ENCODE measurements at regions not wholly inside any gene's neighbourhood (a gene's known extent, or its start where the extent isn't known, plus 50 kb on each side); places are given as distances from the start of the nearest gene placed in this dataset.

- DNase-seq: no peak
These were observed 1106.2 kb upstream of the GJE1 start for GRCh38 chr6:141026504-141026903.

GRCh38 chr6:141024526-141024925, 1108.2 kb upstream of the GJE1 start:
- DNase-seq: no peak

DNA sequence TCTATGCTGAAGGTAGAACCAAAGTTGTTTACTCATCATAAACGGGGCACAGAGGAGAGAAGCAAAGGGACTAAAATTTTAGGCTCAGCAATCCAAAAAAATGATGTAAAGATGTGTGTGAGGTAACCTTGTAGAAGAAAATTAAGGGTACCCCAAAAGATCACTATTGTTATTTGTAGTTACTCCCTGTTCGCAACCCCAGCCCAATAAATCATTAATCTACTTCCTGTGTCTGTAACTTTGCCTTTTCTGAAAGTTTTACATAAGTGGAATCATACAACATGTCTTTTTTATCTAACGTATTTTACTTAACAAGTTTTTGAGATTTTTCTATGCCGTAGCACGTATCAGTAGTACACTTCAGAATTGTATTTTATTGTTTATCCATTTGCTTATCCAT, 1114.8 kb upstream of the GJE1 start:
- DNase-seq: no peak

GRCh38 chr6:141000917-141001316, 1131.8 kb upstream of the GJE1 start:
- no peak for DNase-seq

- DNase-seq: no peak
These were observed 1139.2 kb upstream of the GJE1 start for GRCh38 chr6:140993515-140993914.

DNA sequence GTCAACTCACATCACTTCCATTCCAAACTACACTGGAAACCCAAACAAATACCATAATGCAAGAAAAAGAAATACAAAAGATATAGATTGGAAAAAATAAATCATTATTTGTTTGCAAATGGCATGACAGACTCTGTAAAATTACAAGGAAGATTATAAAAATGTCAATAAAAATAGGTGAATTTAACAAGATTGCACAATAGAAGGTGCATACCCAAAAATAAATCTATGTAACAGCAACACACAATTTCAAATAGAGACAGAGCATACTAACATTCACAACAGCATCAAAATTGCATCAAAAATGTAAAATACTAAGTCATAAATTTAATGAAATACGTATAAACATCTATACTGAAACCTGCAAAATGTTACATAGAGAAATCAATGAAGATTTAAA, 1140.0 kb upstream of the GJE1 start:
- no peak for DNase-seq

DNA sequence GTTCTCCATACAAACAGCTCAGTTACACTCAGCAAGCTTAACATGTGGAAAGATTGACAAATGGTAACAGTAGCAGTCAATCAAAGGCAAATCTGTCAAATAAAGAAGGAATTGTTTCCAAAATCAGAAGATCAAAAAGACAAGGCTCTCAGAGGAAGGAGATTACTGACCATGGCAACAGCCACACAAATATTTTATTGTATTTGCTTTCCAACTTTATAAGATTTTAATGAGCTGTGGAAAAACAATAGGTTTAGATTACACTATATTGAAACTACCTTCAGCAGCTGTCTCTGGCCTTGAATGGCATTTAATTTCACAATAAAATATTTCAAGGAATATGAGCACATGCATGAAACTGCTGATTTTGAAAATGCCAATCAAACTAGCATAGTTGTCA, 1143.9 kb upstream of the GJE1 start:
- DNase-seq: no peak

- no peak for DNase-seq
These were observed 1145.2 kb upstream of the GJE1 start for GRCh38 chr6:140987364-140988155.

- DNase-seq: no peak
These were observed 1146.9 kb upstream of the GJE1 start for GRCh38 chr6:140985679-140986275.

DNA sequence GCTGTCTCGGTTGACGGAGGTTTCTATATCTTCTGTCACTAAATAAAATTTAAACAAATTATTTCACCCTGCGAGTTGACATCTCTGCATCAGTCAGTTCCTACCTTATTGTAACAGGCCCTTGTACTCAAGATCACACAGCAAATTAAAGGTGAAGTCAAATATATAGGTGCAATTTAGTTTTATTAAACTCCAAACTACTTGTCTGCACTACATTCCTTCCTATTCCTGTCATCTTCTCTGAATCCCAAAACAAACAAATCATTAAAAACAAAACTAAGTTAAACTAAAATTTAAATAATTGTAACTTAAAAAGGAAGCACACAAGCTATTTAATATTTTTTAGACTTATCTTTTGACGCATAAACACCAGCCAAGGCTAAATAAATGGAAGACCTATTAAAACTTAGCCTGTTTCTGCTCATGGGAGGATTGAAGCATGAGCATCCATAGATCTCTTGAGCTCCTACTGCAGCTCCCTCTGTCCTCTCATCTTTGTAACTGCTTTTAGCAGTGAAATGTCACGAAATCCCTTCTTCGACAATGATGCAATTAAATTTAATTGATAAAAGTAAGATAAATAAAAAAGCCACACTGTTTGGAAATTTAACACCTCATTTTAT, 1152.3 kb upstream of the GJE1 start:
- DNase-seq: no peak

GRCh38 chr6:140979642-140980091, 1153.1 kb upstream of the GJE1 start:
- no peak for DNase-seq

GRCh38 chr6:140977403-140977802, 1155.3 kb upstream of the GJE1 start:
- DNase-seq: no peak

- DNase-seq: no peak
These were observed 1155.9 kb upstream of the GJE1 start for GRCh38 chr6:140976806-140977205.

GRCh38 chr6:140970485-140970884, 1162.2 kb upstream of the GJE1 start:
- peak; percentile 73 for DNase-seq

GRCh38 chr6:140968062-140968461, 1164.7 kb upstream of the GJE1 start:
- DNase-seq: no peak

DNA sequence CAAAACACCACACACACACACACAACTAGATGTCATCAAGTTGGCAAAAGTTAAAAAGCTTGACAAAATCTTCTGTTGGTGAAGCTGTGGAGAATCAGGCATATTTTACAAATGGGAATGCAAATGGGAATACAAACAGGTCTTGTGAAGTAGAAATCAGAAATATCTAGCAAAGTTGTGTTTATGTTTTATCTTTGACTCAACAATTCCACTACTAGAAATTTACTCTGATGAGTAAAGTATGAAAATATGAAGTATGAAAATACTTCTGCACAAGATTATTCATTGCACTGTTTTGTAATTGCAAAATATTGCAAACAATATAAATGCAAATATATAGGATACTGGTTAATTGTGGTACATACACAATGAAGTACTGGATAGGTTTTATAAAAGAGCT, 1166.0 kb upstream of the GJE1 start:
- DNase-seq: no peak

DNA sequence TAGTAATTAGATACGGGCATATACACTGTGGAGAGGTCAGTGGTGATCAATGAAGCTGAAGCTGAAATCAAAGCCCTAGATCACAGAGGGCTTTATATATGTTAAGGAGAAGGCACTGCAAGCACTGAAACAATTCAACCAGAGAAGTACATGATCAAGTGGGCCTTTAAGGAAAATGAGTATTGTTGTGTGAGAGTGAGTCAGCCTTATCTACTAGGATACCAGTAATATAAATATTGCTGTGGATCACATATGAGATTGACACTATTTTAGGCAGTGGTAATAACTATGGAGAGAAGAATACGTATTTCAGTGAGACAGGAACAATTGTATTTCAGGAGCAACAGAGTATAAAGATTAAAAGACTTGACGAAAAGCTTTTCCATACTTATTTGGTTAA, 1172.2 kb upstream of the GJE1 start:
- no peak for DNase-seq

GRCh38 chr6:140957386-140957785, 1175.3 kb upstream of the GJE1 start:
- no peak for DNase-seq

DNA sequence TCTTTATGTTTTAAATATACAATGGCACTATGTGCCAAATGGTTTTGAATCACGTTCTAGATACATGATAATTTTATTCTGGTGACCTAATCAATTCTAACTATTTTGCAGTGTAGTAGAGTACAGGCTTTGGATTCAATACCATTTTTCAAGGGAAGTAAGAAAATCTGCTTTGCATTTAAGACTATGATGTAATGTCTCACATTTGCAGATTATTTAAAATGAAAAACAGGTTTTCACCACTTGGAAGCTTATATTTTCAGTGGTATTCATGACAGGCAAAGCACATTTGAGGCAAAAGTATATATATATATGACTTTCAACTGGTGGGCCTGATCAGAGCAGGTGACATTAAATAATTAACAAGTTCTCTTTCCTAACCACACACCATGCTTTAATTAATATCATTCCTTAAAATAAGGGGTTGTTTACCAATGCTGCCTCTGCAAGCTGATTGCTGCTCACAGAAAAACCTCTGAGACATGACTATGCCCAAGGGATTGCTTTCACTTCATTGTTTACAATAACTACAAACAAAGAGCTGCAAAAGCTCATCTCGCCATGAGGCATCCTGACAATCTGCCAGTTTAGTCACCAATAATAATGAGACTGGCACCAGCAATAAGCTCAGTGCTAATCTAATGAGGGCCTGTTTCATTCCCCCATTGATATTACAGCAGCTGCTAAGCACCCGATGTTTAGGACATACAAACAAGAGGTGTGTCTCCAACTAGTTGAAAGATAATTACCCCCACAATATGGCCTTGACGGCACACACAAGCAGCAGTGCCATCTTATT, 1176.0 kb upstream of the GJE1 start:
- no peak for DNase-seq

GRCh38 chr6:140940251-140940925, 1192.3 kb upstream of the GJE1 start:
- DNase-seq: no peak

GRCh38 chr6:140932909-140933308, 1199.8 kb upstream of the GJE1 start:
- DNase-seq: no peak

GRCh38 chr6:140931581-140931980, 1201.1 kb upstream of the GJE1 start:
- DNase-seq: no peak

GRCh38 chr6:140929121-140929520, 1203.6 kb upstream of the GJE1 start:
- no peak for DNase-seq
